WTC11 (cell line): ENCODE measurements at regions not wholly inside any gene's neighbourhood (a gene's known extent, or its start where the extent isn't known, plus 50 kb on each side); places are given as distances from the start of the nearest gene placed in this dataset.

Source experiments
- ATAC-seq: fragments of 200-7000 bp; cut with Tn5 transposase; 2 replicates; pipeline ENCODE4 v1.10.0; 2021; ENCODE audit warnings: mild to moderate bottlenecking, moderate library complexity
- CTCF ChIA-PET: fragments of 300-600 bp; sonication (Branson Sonifier 250); formaldehyde crosslinking; loops from one replicate; lab custom pipeline; 2021; ENCODE audit warnings: antibody characterized with exemption; lab: Charles Lee
- POLR2A ChIA-PET: fragments of 350-600 bp; sonication (Branson Sonifier 250); formaldehyde crosslinking; loops from one replicate; lab custom pipeline; 2021; ENCODE audit warnings: antibody characterized with exemption; lab: Charles Lee
- DNase-seq: peaks from one replicate; pipeline ENCODE4 v3.0.0; 2021; ENCODE audit warnings: low spot score
- H3K27ac Mint-ChIP-seq: 2 replicates; pipeline ENCODE4 v1.8.0; 2021; ENCODE audit warnings: mixed read lengths
- H3K27me3 Mint-ChIP-seq: 2 replicates; pipeline ENCODE4 v1.8.0; 2021; ENCODE audit warnings: low read depth, mild to moderate bottlenecking, moderate library complexity, mixed read lengths
- H3K36me3 Mint-ChIP-seq: 2 replicates; pipeline ENCODE4 v1.8.0; 2021; ENCODE audit warnings: mixed read lengths
- H3K4me1 Mint-ChIP-seq: 2 replicates; pipeline ENCODE4 v1.8.0; 2022; ENCODE audit warnings: mixed read lengths
- H3K4me3 Mint-ChIP-seq: 2 replicates; pipeline ENCODE4 v1.8.0; 2021; ENCODE audit warnings: mild to moderate bottlenecking, moderate library complexity, mixed read lengths
- H3K9me3 Mint-ChIP-seq: 2 replicates; pipeline ENCODE4 v1.8.0; 2021; ENCODE audit warnings: mixed read lengths
- AFF4 ChIP-seq: sonication (generic); formaldehyde crosslinking; IDR thresholded peaks from 2 replicates; pipeline ENCODE4 v1.8.1; 2023; ENCODE audit warnings: mild to moderate bottlenecking, missing genetic modification reagents, borderline replicate concordance
- ARID4B ChIP-seq: sonication (generic); formaldehyde crosslinking; IDR thresholded peaks from 2 replicates; pipeline ENCODE4 v1.8.0; 2023; ENCODE audit warnings: missing genetic modification reagents, mild to moderate bottlenecking, borderline replicate concordance
- ELF4 ChIP-seq: sonication (generic); formaldehyde crosslinking; IDR thresholded peaks from 2 replicates; pipeline ENCODE4 v1.8.1; 2022; ENCODE audit warnings: low read depth, mild to moderate bottlenecking, moderate library complexity, missing genetic modification reagents
- EMX1 ChIP-seq: fragments of 250-450 bp; sonication (Bioruptor Pico); IDR thresholded peaks from 2 replicates; pipeline ENCODE4 v1.8.0; 2021; ENCODE audit warnings: mild to moderate bottlenecking
- FOXP1 ChIP-seq: sonication (generic); formaldehyde crosslinking; IDR thresholded peaks from 2 replicates; pipeline ENCODE4 v1.8.0; 2022; ENCODE audit warnings: missing genetic modification reagents, mild to moderate bottlenecking, moderate library complexity, borderline replicate concordance
- HMGA2 ChIP-seq: fragments of 250-450 bp; sonication (Bioruptor Pico); IDR thresholded peaks from 2 replicates; pipeline ENCODE4 v1.4.0; 2021; ENCODE audit warnings: mild to moderate bottlenecking, moderate library complexity
- JUN ChIP-seq: sonication (generic); formaldehyde crosslinking; IDR thresholded peaks from 2 replicates; pipeline ENCODE4 v1.8.0; 2023; ENCODE audit warnings: mild to moderate bottlenecking, missing genetic modification reagents
- MAX ChIP-seq: sonication (generic); formaldehyde crosslinking; IDR thresholded peaks from 2 replicates; pipeline ENCODE4 v1.8.0; 2022; ENCODE audit warnings: mild to moderate bottlenecking, missing genetic modification reagents
- MLX ChIP-seq: sonication (generic); formaldehyde crosslinking; IDR thresholded peaks from 2 replicates; pipeline ENCODE4 v1.8.1; 2023; ENCODE audit warnings: mild to moderate bottlenecking, missing genetic modification reagents, moderate library complexity
- MXD4 ChIP-seq: fragments of 250-450 bp; sonication (Bioruptor Pico); IDR thresholded peaks from 2 replicates; pipeline ENCODE4 v1.8.0; 2021; ENCODE audit warnings: mild to moderate bottlenecking, moderate library complexity, borderline replicate concordance
- NFE2L1 ChIP-seq: sonication (generic); formaldehyde crosslinking; IDR thresholded peaks from 2 replicates; pipeline ENCODE4 v1.8.1; 2023; ENCODE audit warnings: missing genetic modification reagents
- SP1 ChIP-seq: sonication (generic); formaldehyde crosslinking; conservative IDR thresholded peaks from 2 replicates; pipeline ENCODE4 v1.8.1; 2022; ENCODE audit warnings: missing genetic modification reagents
- TCF7 ChIP-seq: sonication (generic); formaldehyde crosslinking; IDR thresholded peaks from 2 replicates; pipeline ENCODE4 v1.8.0; 2022; ENCODE audit warnings: mild to moderate bottlenecking, low read depth, missing genetic modification reagents, moderate library complexity
- ZNF138 ChIP-seq: sonication (generic); formaldehyde crosslinking; conservative IDR thresholded peaks from 2 replicates; pipeline ENCODE4 v1.8.1; 2022; ENCODE audit warnings: mild to moderate bottlenecking, moderate library complexity, missing genetic modification reagents
- TF ChIP-seq, protein P1 (sequence below): fragments of 200-600 bp; IDR thresholded peaks from 2 replicates; pipeline ENCODE4 v1.8.0; 2022; ENCODE audit warnings: antibody characterized with exemption
- TF ChIP-seq, protein P2 (sequence below): fragments of 250-450 bp; sonication (Bioruptor Pico); IDR thresholded peaks from 2 replicates; pipeline ENCODE4 v1.9.0; 2021; ENCODE audit warnings: mild to moderate bottlenecking
- TF ChIP-seq, protein P3 (sequence below): sonication (generic); formaldehyde crosslinking; IDR thresholded peaks from 2 replicates; pipeline ENCODE4 v1.8.1; 2023; ENCODE audit warnings: mild to moderate bottlenecking, missing genetic modification reagents
- TF ChIP-seq, protein P4 (sequence below): sonication (generic); formaldehyde crosslinking; IDR thresholded peaks from 2 replicates; pipeline ENCODE4 v1.8.1; 2023; ENCODE audit warnings: mild to moderate bottlenecking, moderate library complexity, missing genetic modification reagents

GRCh38 chr2:10520154-10520553 is 72.0 kb upstream of the ODC1 start:
- no peak for TF ChIP-seq FOXP1 (CRISPR knock-in tag)
- TF ChIP-seq JUN = no peak
- TF ChIP-seq, protein P1, sequence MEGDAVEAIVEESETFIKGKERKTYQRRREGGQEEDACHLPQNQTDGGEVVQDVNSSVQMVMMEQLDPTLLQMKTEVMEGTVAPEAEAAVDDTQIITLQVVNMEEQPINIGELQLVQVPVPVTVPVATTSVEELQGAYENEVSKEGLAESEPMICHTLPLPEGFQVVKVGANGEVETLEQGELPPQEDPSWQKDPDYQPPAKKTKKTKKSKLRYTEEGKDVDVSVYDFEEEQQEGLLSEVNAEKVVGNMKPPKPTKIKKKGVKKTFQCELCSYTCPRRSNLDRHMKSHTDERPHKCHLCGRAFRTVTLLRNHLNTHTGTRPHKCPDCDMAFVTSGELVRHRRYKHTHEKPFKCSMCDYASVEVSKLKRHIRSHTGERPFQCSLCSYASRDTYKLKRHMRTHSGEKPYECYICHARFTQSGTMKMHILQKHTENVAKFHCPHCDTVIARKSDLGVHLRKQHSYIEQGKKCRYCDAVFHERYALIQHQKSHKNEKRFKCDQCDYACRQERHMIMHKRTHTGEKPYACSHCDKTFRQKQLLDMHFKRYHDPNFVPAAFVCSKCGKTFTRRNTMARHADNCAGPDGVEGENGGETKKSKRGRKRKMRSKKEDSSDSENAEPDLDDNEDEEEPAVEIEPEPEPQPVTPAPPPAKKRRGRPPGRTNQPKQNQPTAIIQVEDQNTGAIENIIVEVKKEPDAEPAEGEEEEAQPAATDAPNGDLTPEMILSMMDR = peak; percentile 53
- TF ChIP-seq, protein P2, sequence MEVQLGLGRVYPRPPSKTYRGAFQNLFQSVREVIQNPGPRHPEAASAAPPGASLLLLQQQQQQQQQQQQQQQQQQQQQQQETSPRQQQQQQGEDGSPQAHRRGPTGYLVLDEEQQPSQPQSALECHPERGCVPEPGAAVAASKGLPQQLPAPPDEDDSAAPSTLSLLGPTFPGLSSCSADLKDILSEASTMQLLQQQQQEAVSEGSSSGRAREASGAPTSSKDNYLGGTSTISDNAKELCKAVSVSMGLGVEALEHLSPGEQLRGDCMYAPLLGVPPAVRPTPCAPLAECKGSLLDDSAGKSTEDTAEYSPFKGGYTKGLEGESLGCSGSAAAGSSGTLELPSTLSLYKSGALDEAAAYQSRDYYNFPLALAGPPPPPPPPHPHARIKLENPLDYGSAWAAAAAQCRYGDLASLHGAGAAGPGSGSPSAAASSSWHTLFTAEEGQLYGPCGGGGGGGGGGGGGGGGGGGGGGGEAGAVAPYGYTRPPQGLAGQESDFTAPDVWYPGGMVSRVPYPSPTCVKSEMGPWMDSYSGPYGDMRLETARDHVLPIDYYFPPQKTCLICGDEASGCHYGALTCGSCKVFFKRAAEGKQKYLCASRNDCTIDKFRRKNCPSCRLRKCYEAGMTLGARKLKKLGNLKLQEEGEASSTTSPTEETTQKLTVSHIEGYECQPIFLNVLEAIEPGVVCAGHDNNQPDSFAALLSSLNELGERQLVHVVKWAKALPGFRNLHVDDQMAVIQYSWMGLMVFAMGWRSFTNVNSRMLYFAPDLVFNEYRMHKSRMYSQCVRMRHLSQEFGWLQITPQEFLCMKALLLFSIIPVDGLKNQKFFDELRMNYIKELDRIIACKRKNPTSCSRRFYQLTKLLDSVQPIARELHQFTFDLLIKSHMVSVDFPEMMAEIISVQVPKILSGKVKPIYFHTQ (CRISPR knock-in tag) = no peak
- H3K4me1 Mint-ChIP-seq = peaks cover 9% of the 10 kb centered on the region; the same call in 1 of the 2 replicates
- no peak overlapping the region for H3K4me3 Mint-ChIP-seq
- ChIA-PET CTCF (interaction anchor here (0.6 to 2.5 kb wide), 18 partner anchors 9 to 262 kb away, joined by 3 to 11 read pairs (median 4); no protein-coding TSS in a partner anchor), POLR2A (no interaction called here)
- H3K27ac Mint-ChIP-seq = no peak overlapping the region
- H3K36me3 Mint-ChIP-seq = peaks cover 16% of the 10 kb centered on the region
- DNase-seq = peak; percentile 74
- H3K9me3 Mint-ChIP-seq = peaks cover 25% of the 10 kb centered on the region
- peaks cover 7% of the 10 kb centered on the region for H3K27me3 Mint-ChIP-seq
- peak; percentile 85 for ATAC-seq

DNA sequence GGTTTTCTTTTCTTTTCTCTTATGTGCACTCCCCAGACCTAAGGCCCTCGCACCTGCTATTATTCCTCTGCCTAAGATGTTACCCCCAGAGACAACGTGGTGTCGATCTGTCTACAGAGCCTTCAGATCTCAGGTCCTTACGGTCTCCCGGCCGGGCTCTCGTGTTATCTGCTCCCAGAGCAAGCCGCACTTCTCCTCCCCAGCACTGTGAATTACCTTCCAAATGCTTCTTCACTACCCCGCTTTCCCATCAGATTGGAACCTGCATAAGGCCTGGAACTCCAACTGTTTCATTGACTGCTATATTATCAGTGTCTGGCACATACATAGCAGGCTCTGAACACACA is 71.2 kb upstream of the ODC1 start:
- no peak overlapping the region for H3K4me3 Mint-ChIP-seq
- ChIA-PET CTCF (no interaction called here), POLR2A (no interaction called here)
- no peak for DNase-seq
- H3K27ac Mint-ChIP-seq = no peak overlapping the region
- H3K36me3 Mint-ChIP-seq = peaks cover 21% of the 10 kb centered on the region
- ATAC-seq = no peak
- peaks cover 7% of the 10 kb centered on the region for H3K27me3 Mint-ChIP-seq
- peaks cover 9% of the 10 kb centered on the region; the same call in 1 of the 2 replicates for H3K4me1 Mint-ChIP-seq
- H3K9me3 Mint-ChIP-seq = peaks cover 33% of the 10 kb centered on the region
- TF ChIP-seq NFE2L1 (CRISPR knock-in tag) = no peak
- TF ChIP-seq ELF4 = no peak
- TF ChIP-seq ZNF138 (CRISPR knock-in tag) = no peak
- no peak for TF ChIP-seq SP1 (CRISPR knock-in tag)
- TF ChIP-seq, protein P3, sequence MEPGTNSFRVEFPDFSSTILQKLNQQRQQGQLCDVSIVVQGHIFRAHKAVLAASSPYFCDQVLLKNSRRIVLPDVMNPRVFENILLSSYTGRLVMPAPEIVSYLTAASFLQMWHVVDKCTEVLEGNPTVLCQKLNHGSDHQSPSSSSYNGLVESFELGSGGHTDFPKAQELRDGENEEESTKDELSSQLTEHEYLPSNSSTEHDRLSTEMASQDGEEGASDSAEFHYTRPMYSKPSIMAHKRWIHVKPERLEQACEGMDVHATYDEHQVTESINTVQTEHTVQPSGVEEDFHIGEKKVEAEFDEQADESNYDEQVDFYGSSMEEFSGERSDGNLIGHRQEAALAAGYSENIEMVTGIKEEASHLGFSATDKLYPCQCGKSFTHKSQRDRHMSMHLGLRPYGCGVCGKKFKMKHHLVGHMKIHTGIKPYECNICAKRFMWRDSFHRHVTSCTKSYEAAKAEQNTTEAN (CRISPR knock-in tag) = no peak
- TF ChIP-seq, protein P4, sequence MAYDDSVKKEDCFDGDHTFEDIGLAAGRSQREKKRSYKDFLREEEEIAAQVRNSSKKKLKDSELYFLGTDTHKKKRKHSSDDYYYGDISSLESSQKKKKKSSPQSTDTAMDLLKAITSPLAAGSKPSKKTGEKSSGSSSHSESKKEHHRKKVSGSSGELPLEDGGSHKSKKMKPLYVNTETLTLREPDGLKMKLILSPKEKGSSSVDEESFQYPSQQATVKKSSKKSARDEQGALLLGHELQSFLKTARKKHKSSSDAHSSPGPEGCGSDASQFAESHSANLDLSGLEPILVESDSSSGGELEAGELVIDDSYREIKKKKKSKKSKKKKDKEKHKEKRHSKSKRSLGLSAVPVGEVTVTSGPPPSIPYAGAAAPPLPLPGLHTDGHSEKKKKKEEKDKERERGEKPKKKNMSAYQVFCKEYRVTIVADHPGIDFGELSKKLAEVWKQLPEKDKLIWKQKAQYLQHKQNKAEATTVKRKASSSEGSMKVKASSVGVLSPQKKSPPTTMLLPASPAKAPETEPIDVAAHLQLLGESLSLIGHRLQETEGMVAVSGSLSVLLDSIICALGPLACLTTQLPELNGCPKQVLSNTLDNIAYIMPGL = no peak
- no peak for TF ChIP-seq MLX (CRISPR knock-in tag)
- no peak for TF ChIP-seq ARID4B (CRISPR knock-in tag)
- TF ChIP-seq MAX (CRISPR knock-in tag) = no peak
- TF ChIP-seq AFF4 (CRISPR knock-in tag) = no peak
- no peak for TF ChIP-seq EMX1
- no peak for TF ChIP-seq MXD4 (CRISPR knock-in tag)
- no peak for TF ChIP-seq TCF7 (CRISPR knock-in tag)
- TF ChIP-seq HMGA2 (CRISPR knock-in tag) = no peak
